MM.1S (cell line): ENCODE measurements at regions not wholly inside any gene's neighbourhood (a gene's known extent, or its start where the extent isn't known, plus 50 kb on each side); places are given as distances from the start of the nearest gene placed in this dataset.

Source experiments
- DNase-seq: peaks from one replicate; pipeline ENCODE4 v3.0.0-alpha.2; 2015
- H2AFZ ChIP-seq: fragments of 300-600 bp; sonication (generic); 2 replicates; pipeline ENCODE4 v1.6.0; 2016; ENCODE audit warnings: antibody characterized with exemption, low read length
- H3F3A ChIP-seq: fragments of 300-600 bp; sonication (generic); 2 replicates; pipeline ENCODE4 v1.6.1; 2016; ENCODE audit warnings: mild to moderate bottlenecking, antibody characterized with exemption, low read length, moderate library complexity, mixed read lengths; ENCODE audit not compliant: insufficient read depth
- H3K27ac ChIP-seq: fragments of 300-600 bp; sonication (generic); 2 replicates; pipeline ENCODE4 v1.5.1; 2016; ENCODE audit warnings: mild to moderate bottlenecking, low read length
- H3K27me3 ChIP-seq: fragments of 300-600 bp; sonication (generic); replicated peaks from 2 replicates; pipeline ENCODE4 v1.6.0; 2016; ENCODE audit warnings: low read length; ENCODE audit not compliant: insufficient read depth
- H3K36me3 ChIP-seq: fragments of 300-600 bp; sonication (generic); replicated peaks from 2 replicates; pipeline ENCODE4 v1.6.1; 2016; ENCODE audit warnings: mild to moderate bottlenecking, low read length, mixed read lengths; ENCODE audit not compliant: insufficient read depth
- H3K4me1 ChIP-seq: fragments of 300-600 bp; sonication (generic); 2 replicates; pipeline ENCODE4 v1.6.1; 2016; ENCODE audit warnings: low read length, mixed read lengths
- H3K4me2 ChIP-seq: fragments of 300-600 bp; sonication (generic); 2 replicates; pipeline ENCODE4 v1.6.0; 2016; ENCODE audit warnings: low read depth, low read length
- H3K4me3 ChIP-seq: fragments of 300-600 bp; sonication (generic); 2 replicates; pipeline ENCODE4 v1.5.1; 2016; ENCODE audit warnings: low read length, mixed read lengths
- H3K79me2 ChIP-seq: fragments of 300-600 bp; sonication (generic); 2 replicates; pipeline ENCODE4 v1.6.1; 2016; ENCODE audit warnings: mixed run types, low read length, mixed read lengths
- H3K9ac ChIP-seq: fragments of 300-600 bp; sonication (generic); 2 replicates; pipeline ENCODE4 v1.6.1; 2016; ENCODE audit warnings: low read length, mixed read lengths
- H3K9me2 ChIP-seq: fragments of 300-600 bp; sonication (generic); replicated peaks from 2 replicates; pipeline ENCODE4 v1.6.1; 2016; ENCODE audit warnings: mild to moderate bottlenecking, low read length, mixed read lengths; ENCODE audit not compliant: insufficient read depth
- H3K9me3 ChIP-seq: fragments of 300-600 bp; sonication (generic); replicated peaks from 2 replicates; pipeline ENCODE4 v1.6.1; 2016; ENCODE audit warnings: mild to moderate bottlenecking, low read length, mixed read lengths; ENCODE audit not compliant: insufficient read depth
- H4K20me1 ChIP-seq: fragments of 300-600 bp; sonication (generic); 2 replicates; pipeline ENCODE4 v1.6.1; 2016; ENCODE audit warnings: mild to moderate bottlenecking, low read length, moderate library complexity, mixed read lengths; ENCODE audit not compliant: insufficient read depth
- EZH2 ChIP-seq: fragments of 300-600 bp; sonication (generic); optimal IDR thresholded peaks from 2 replicates; pipeline ENCODE3; 2017; ENCODE audit warnings: low read depth, mild to moderate bottlenecking, antibody characterized with exemption, low read length, mixed read lengths
- EZH2phosphoT487 ChIP-seq: fragments of 300-600 bp; sonication (generic); IDR thresholded peaks from 2 replicates; pipeline ENCODE4 v1.6.1; 2018; ENCODE audit warnings: antibody characterized with exemption, low read length
- TF ChIP-seq, protein P1 (sequence below): fragments of 300-600 bp; sonication (generic); IDR thresholded peaks from 2 replicates; pipeline ENCODE4 v1.5.1; 2016; ENCODE audit warnings: antibody characterized with exemption, low read length, mixed read lengths

DNA sequence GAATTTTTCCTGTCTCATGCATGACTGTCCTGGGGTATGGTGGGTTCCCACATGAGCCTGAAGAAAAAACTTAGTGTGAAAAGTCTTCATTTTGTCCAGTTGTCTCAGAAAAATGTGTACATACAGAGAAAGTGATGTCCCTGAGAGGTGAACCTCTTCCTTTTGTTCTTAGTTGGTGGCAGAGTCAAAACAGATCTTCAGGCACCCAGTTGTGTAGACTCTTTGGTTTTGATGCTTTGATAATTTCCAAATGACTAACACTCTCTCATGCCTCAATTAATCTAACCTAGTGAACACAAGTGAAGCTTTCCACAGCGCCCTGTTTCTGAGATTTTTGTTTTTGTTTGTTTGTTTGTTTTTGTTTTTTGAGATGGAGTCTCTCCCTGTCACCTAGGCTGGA lies 273.5 kb downstream of the PIK3C3 start:
- H3K4me1 ChIP-seq: no peaks in the 10 kb centered on the region
- no peaks in the 10 kb centered on the region for H4K20me1 ChIP-seq
- TF ChIP-seq EZH2 (no peak), EZH2phosphoT487 (no peak)
- TF ChIP-seq, protein P1, sequence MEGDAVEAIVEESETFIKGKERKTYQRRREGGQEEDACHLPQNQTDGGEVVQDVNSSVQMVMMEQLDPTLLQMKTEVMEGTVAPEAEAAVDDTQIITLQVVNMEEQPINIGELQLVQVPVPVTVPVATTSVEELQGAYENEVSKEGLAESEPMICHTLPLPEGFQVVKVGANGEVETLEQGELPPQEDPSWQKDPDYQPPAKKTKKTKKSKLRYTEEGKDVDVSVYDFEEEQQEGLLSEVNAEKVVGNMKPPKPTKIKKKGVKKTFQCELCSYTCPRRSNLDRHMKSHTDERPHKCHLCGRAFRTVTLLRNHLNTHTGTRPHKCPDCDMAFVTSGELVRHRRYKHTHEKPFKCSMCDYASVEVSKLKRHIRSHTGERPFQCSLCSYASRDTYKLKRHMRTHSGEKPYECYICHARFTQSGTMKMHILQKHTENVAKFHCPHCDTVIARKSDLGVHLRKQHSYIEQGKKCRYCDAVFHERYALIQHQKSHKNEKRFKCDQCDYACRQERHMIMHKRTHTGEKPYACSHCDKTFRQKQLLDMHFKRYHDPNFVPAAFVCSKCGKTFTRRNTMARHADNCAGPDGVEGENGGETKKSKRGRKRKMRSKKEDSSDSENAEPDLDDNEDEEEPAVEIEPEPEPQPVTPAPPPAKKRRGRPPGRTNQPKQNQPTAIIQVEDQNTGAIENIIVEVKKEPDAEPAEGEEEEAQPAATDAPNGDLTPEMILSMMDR: no peak
- no peaks in the 10 kb centered on the region for H3K9me3 ChIP-seq
- no peak overlapping the region for H3K27ac ChIP-seq
- no peaks in the 10 kb centered on the region for H3K27me3 ChIP-seq
- H3F3A ChIP-seq: no peaks in the 10 kb centered on the region
- no peak for DNase-seq
- H3K9ac ChIP-seq: no peak overlapping the region
- H3K9me2 ChIP-seq: no peaks in the 10 kb centered on the region
- H3K36me3 ChIP-seq: no peaks in the 10 kb centered on the region
- no peak overlapping the region for H3K4me3 ChIP-seq
- H3K79me2 ChIP-seq: no peaks in the 10 kb centered on the region
- no peak overlapping the region for H2AFZ ChIP-seq
- no peak overlapping the region for H3K4me2 ChIP-seq

DNA sequence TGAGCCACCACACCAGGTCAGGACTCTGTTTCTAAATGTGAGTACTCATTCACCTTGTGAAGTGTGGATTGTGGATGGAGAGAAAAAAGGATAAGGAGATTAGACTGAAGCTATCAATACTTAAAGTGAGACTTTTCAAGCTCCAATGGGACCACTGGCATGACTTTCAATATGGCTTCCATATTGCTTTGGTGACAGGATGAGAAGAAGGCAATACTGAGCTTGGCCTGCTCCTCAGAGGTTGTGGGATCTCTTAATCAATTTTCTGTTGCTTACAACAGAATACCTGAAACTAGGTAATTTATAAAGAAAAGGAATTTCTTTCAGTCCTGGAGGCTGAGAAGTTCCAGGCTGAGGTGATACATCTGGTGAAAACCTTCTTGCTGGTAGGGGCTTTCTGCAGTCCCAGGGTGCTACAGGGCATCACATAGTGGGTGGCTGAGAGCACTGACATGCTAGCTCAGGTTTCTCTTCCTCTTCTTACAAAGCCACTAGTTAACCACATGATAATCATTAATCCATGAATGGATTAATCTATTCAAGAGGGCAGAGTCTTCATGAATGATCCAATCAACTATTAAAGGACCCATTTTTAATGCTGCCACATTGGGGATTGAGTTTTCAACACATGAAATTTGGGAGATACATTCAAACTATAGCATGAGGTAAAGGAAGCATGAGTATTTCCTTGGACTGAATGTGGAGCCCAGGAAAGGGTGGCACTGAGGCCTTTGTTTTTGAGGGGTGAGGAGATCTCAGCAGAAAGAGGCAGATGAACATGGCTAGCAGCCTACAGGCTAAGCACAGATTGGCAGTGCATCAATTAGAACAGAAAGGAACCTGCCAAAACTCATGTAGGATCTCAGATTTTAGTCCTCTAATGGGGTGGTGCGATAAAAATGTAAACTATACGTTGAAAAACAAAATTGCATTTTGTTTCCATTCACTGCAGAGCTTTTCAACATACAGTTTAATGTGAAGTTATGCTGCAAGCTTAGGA lies 274.5 kb downstream of the PIK3C3 start:
- Histone ChIP-seq H2AFZ (no peak overlapping the region), H3K4me3 (no peak overlapping the region), H3F3A (no peaks in the 10 kb centered on the region), H3K36me3 (no peaks in the 10 kb centered on the region), H3K9me2 (no peaks in the 10 kb centered on the region), H3K4me2 (no peak overlapping the region), H3K9ac (no peak overlapping the region), H3K79me2 (no peaks in the 10 kb centered on the region), H3K27ac (no peak overlapping the region), H4K20me1 (no peaks in the 10 kb centered on the region), H3K9me3 (no peaks in the 10 kb centered on the region), H3K4me1 (no peaks in the 10 kb centered on the region), H3K27me3 (no peaks in the 10 kb centered on the region)
- DNase-seq: no peak
- no peak for TF ChIP-seq EZH2phosphoT487
- TF ChIP-seq, protein P1: no peak
- no peak for TF ChIP-seq EZH2

DNA sequence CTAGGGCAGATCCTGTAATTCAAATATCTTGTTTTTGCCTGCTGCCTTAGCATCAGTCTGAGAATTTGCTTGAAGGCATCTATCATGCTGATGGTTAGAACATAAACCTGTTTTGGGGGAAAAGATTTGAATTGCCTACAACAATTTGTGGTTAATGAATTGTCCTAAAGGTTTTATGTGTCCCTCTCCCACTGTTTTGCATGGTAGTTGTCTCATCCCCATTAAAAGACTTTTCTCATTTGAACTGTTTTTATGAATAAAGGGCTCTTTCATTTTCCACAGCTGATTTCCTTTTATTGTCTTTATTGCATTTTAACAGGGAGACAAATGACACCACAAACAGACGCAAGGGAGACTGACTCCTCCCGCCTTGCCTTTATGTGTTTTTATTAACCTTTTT lies 275.6 kb downstream of the PIK3C3 start:
- Histone ChIP-seq H4K20me1 (no peaks in the 10 kb centered on the region), H3K9me2 (no peaks in the 10 kb centered on the region), H3F3A (no peaks in the 10 kb centered on the region), H3K27ac (no peak overlapping the region), H3K79me2 (no peaks in the 10 kb centered on the region), H3K4me1 (no peaks in the 10 kb centered on the region), H3K4me2 (no peak overlapping the region), H3K27me3 (no peaks in the 10 kb centered on the region), H2AFZ (no peak overlapping the region), H3K4me3 (no peak overlapping the region), H3K9ac (no peak overlapping the region), H3K9me3 (no peaks in the 10 kb centered on the region), H3K36me3 (no peaks in the 10 kb centered on the region)
- DNase-seq: no peak
- TF ChIP-seq, protein P1: no peak
- TF ChIP-seq EZH2phosphoT487 (no peak), EZH2 (no peak)
